ENCODE measurements at regions not wholly inside any gene's neighbourhood (a gene's known extent, or its start where the extent isn't known, plus 50 kb on each side); places are given as distances from the start of the nearest gene placed in this dataset.

DNA sequence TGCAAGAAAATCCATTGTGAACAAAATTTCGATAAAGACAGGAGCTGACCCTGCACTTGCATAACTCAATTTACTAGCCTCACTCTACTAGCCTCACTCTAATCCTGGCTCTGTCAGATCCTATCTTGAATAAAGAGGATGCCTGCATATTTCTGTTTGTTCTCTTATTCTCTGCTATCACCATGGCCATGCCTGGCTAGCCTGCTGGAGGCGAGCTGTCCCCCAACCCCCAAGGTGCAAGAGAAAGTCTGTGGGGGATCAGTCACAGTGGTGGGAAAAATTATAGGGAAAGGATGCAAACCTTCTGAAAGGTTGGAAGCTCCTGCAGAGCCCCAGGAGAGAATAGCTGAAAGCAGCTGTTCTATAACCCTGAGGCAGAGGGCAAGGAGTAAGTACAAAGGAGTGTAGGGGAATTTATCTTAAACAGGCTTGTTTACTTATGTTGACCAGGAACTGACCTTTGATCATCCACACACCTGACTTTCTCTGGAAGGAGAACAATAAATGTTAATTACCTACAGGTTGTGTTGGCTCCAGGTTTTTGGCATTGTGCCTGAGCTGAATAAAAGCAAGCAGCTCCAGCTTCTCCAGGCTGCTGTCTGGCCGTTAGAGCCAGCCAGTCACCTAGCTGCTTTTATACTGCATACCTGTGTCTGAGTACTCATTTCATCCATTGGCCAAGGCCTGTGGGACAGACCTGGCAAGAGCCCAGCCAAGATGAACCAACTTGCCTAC is 137.7 kb upstream of the RASGRP1 start:
- Histone ChIP-seq H3K79me2 (ENCODE audit: insufficient read depth, low read length) (no peaks in the 10 kb centered on the region), H3K9me3 (replicated peaks in 1 of 2; ENCODE audit: control insufficient read depth in 1 of 2, insufficient read depth in 1 of 2, low read length in 2 of 2) (no peaks in the 10 kb centered on the region), H3K4me1 (ENCODE audit: control insufficient read depth in 1 of 2, insufficient read depth in 2 of 2, low read length in 2 of 2) (no peaks in the 10 kb centered on the region), H2AFZ (ENCODE audit: insufficient read depth, low read depth, low read length, poor library complexity, severe bottlenecking) (no peak overlapping the region), H3K4me2 (replicated peaks; ENCODE audit: extremely low read depth, low read length, poor library complexity, severe bottlenecking) (no peak overlapping the region), H3K27ac (ENCODE audit: low read depth in 1 of 2, low read length in 2 of 2) (no peak overlapping the region), H3K9ac (ENCODE audit: insufficient read depth, low read length, poor library complexity, severe bottlenecking) (no peak overlapping the region), H3K36me3 (replicated peaks in 1 of 2; ENCODE audit: control insufficient read depth in 1 of 2, insufficient read depth in 2 of 2, low read length in 2 of 2) (no peaks in the 10 kb centered on the region), H3K27me3 (ENCODE audit: control insufficient read depth in 2 of 2, insufficient read depth in 2 of 2, low read length in 2 of 2) (no peaks in the 10 kb centered on the region), H4K20me1 (ENCODE audit: insufficient read depth, low read length) (no peaks in the 10 kb centered on the region), H3K4me3 (replicated peaks in 1 of 3; ENCODE audit: low read depth in 2 of 3, low read length in 3 of 3) (no peak overlapping the region)
- WGBS (ENCODE audit: insufficient coverage), result 96% methylated on average over 2 of the region's 3 CpGs
- peaks cover 3% of the 10 kb centered on the region for H3K4me1 Mint-ChIP-seq
- H3K36me3 Mint-ChIP-seq, result no peaks in the 10 kb centered on the region
- no peak overlapping the region for H3K4me3 Mint-ChIP-seq
- DNase-seq, result no peak
- H3K9me3 Mint-ChIP-seq, result peaks cover 0 to 3% (median 0%) of the 10 kb centered on the region in 7 donors
- H3K27ac Mint-ChIP-seq, result no peak overlapping the region
- H3K27me3 Mint-ChIP-seq (ENCODE audit: low read depth in 3 of 3), result peaks cover 2 to 3% (median 3%) of the 10 kb centered on the region in 3 donors
- TF ChIP-seq, protein P1, sequence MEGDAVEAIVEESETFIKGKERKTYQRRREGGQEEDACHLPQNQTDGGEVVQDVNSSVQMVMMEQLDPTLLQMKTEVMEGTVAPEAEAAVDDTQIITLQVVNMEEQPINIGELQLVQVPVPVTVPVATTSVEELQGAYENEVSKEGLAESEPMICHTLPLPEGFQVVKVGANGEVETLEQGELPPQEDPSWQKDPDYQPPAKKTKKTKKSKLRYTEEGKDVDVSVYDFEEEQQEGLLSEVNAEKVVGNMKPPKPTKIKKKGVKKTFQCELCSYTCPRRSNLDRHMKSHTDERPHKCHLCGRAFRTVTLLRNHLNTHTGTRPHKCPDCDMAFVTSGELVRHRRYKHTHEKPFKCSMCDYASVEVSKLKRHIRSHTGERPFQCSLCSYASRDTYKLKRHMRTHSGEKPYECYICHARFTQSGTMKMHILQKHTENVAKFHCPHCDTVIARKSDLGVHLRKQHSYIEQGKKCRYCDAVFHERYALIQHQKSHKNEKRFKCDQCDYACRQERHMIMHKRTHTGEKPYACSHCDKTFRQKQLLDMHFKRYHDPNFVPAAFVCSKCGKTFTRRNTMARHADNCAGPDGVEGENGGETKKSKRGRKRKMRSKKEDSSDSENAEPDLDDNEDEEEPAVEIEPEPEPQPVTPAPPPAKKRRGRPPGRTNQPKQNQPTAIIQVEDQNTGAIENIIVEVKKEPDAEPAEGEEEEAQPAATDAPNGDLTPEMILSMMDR (IDR thresholded peaks at IDR 0.05), result no peak
- intact Hi-C loops (cut with micrococcal nuclease), result no loop called here

DNA sequence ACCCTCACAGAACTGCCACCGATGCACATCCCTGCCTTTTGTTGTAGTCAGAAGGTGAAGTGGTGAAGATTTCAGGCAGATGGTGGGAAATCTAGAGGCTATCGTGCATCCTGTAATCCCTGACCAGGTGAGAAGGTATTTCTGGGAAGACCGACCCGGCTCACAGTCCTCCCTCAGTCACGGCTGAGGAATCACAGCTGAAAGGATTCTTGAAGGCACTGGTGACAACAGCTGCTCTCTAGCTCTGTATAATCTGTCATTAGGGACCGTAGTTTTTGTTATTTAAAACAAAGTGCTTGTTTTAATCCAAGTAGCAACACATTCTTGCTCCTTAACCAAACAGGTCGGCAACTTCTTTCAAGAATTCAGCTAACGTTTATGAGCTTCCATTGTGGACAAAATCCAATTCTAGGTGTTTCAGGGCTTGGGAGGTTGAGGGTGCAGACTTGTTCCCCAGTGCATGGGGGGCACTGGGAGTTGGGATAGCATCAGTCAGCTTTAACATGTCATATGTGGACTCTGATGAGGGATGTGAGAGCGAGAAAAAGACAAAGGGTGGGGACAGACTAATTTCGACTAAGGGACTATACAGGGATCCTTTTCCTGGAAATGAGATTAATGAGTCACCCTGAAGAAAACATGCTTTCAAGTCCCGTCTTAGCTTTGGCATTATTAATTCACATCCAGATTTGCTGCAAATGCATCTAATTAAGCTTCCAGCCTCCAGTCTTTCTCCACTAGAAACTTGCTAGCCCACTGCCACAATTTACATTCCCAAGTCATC is 141.0 kb upstream of the RASGRP1 start:
- no peak for DNase-seq
- peaks cover 0 to 3% (median 0%) of the 10 kb centered on the region in 7 donors for H3K9me3 Mint-ChIP-seq
- 92% methylated on average over 7 of the region's 11 CpGs for WGBS (ENCODE audit: insufficient coverage)
- no peaks in the 10 kb centered on the region for H3K79me2 ChIP-seq (ENCODE audit: insufficient read depth, low read length)
- H3K36me3 ChIP-seq (replicated peaks in 1 of 2; ENCODE audit: control insufficient read depth in 1 of 2, insufficient read depth in 2 of 2, low read length in 2 of 2), result no peaks in the 10 kb centered on the region
- H2AFZ ChIP-seq (ENCODE audit: insufficient read depth, low read depth, low read length, poor library complexity, severe bottlenecking), result no peak overlapping the region
- intact Hi-C loops (cut with micrococcal nuclease), result loop anchor here in 1 of 2 donors (5.0 kb wide), 1 partner anchor 1052 kb away; no protein-coding TSS in a partner anchor
- no peak overlapping the region for H3K27ac Mint-ChIP-seq
- no peaks in the 10 kb centered on the region for H3K4me1 ChIP-seq (ENCODE audit: control insufficient read depth in 1 of 2, insufficient read depth in 2 of 2, low read length in 2 of 2)
- no peaks in the 10 kb centered on the region for H3K4me1 Mint-ChIP-seq
- no peak overlapping the region for H3K9ac ChIP-seq (ENCODE audit: insufficient read depth, low read length, poor library complexity, severe bottlenecking)
- no peaks in the 10 kb centered on the region for H3K9me3 ChIP-seq (replicated peaks in 1 of 2; ENCODE audit: control insufficient read depth in 1 of 2, insufficient read depth in 1 of 2, low read length in 2 of 2)
- H3K27me3 Mint-ChIP-seq (ENCODE audit: low read depth in 3 of 3), result peaks cover 2 to 6% (median 3%) of the 10 kb centered on the region in 3 donors
- H3K4me3 ChIP-seq (replicated peaks in 1 of 3; ENCODE audit: low read depth in 2 of 3, low read length in 3 of 3), result no peak overlapping the region
- H3K4me2 ChIP-seq (replicated peaks; ENCODE audit: extremely low read depth, low read length, poor library complexity, severe bottlenecking), result no peak overlapping the region
- no peak overlapping the region for H3K27ac ChIP-seq (ENCODE audit: low read depth in 1 of 2, low read length in 2 of 2)
- no peaks in the 10 kb centered on the region for H4K20me1 ChIP-seq (ENCODE audit: insufficient read depth, low read length)
- H3K27me3 ChIP-seq (ENCODE audit: control insufficient read depth in 2 of 2, insufficient read depth in 2 of 2, low read length in 2 of 2), result no peaks in the 10 kb centered on the region
- H3K4me3 Mint-ChIP-seq, result no peak overlapping the region
- TF ChIP-seq, protein P1 (IDR thresholded peaks at IDR 0.05), result no peak
- no peaks in the 10 kb centered on the region for H3K36me3 Mint-ChIP-seq
